ENCODE measurements at regions not wholly inside any gene's neighbourhood (a gene's known extent, or its start where the extent isn't known, plus 50 kb on each side); places are given as distances from the start of the nearest gene placed in this dataset.

GRCh38 chrX:109925656-109926055 is 77.3 kb upstream of the TMEM164 start:
- no peak for TF ChIP-seq CTCF (IDR thresholded peaks at IDR 0.05)
- TF ChIP-seq POLR2A (IDR thresholded peaks at IDR 0.05): no peak

Data from ovary (tissue), 3 donors.